ENCODE measurements at regions not wholly inside any gene's neighbourhood (a gene's known extent, or its start where the extent isn't known, plus 50 kb on each side); places are given as distances from the start of the nearest gene placed in this dataset.

- intact Hi-C loops (cut with micrococcal nuclease; ENCODE audit: unreplicated experiment), result no loop called here
- no peak for ATAC-seq
These were observed 328.7 kb downstream of the TCERG1L start for GRCh38 chr10:130982802-130983201.

DNA sequence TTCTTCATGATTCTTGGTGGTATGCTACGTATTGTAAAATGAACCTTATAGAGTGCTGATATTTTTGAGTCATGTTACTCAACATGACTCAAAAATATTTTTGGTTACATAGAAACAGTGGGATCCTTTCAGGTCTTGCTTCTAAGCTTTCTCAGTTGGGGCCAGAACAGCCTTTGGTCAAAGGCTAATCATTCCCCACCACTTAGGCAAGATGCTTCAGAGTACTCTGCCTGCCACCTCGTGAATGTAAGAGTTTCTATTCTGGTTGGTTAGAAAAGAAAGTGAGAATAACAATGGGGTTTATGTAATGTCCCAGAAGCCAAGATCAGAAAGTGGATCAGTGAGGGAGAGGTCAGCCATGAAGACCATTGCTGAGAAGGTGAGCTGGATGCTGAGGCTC, 327.8 kb downstream of the TCERG1L start:
- ChIA-PET POLR2A (no interaction called here), CTCF (interaction anchor here (0.6 kb wide), 1 partner anchor 11 kb away, joined by 3 read pairs; no protein-coding TSS in a partner anchor)
- no TSS peak for BruUV-seq (replicated peaks)
- no peak for DNase-seq (ENCODE audit: low read depth, low spot score)
- TF ChIP-seq SIN3A (IDR thresholded peaks at IDR 0.05; ENCODE audit: borderline replicate concordance, insufficient read depth, low read depth, low read length) (no peak), TCF7L2 (IDR thresholded peaks at IDR 0.05; ENCODE audit: low read depth, low read length) (no peak), POLR2AphosphoS5 (IDR thresholded peaks at IDR 0.05; ENCODE audit: low read depth, low read length) (no peak), CTCF (IDR thresholded peaks at IDR 0.05) (no peak)
- TF ChIP-seq, protein P1, sequence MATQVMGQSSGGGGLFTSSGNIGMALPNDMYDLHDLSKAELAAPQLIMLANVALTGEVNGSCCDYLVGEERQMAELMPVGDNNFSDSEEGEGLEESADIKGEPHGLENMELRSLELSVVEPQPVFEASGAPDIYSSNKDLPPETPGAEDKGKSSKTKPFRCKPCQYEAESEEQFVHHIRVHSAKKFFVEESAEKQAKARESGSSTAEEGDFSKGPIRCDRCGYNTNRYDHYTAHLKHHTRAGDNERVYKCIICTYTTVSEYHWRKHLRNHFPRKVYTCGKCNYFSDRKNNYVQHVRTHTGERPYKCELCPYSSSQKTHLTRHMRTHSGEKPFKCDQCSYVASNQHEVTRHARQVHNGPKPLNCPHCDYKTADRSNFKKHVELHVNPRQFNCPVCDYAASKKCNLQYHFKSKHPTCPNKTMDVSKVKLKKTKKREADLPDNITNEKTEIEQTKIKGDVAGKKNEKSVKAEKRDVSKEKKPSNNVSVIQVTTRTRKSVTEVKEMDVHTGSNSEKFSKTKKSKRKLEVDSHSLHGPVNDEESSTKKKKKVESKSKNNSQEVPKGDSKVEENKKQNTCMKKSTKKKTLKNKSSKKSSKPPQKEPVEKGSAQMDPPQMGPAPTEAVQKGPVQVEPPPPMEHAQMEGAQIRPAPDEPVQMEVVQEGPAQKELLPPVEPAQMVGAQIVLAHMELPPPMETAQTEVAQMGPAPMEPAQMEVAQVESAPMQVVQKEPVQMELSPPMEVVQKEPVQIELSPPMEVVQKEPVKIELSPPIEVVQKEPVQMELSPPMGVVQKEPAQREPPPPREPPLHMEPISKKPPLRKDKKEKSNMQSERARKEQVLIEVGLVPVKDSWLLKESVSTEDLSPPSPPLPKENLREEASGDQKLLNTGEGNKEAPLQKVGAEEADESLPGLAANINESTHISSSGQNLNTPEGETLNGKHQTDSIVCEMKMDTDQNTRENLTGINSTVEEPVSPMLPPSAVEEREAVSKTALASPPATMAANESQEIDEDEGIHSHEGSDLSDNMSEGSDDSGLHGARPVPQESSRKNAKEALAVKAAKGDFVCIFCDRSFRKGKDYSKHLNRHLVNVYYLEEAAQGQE (IDR thresholded peaks at IDR 0.05; ENCODE audit: insufficient read depth in 1 of 2, low read depth in 2 of 2, low read length in 1 of 2), result no peak
- H3K9me3 ChIP-seq (ENCODE audit: control insufficient read depth, insufficient read depth, low read depth, low read length), result no peaks in the 10 kb centered on the region
- ATAC-seq, result no peak
- in situ Hi-C loops (cut with HindIII; ENCODE audit: low pct_unique_long_range_greater_than_20kb, low sequenced_read_pairs) (no loop called here), intact Hi-C loops (cut with micrococcal nuclease; ENCODE audit: unreplicated experiment) (no loop called here)
- H3K4me3 ChIP-seq (ENCODE audit: low read depth in 2 of 2, low read length in 2 of 2), result no peak overlapping the region
- H3K27me3 ChIP-seq (ENCODE audit: control insufficient read depth, insufficient read depth, low read length), result no peaks in the 10 kb centered on the region; the same call in 1 of the 2 replicates
- no peak overlapping the region for H3K27ac ChIP-seq (ENCODE audit: low read length)
- H3K4me1 ChIP-seq (ENCODE audit: control insufficient read depth, insufficient read depth, low read length), result no peaks in the 10 kb centered on the region
- H3K36me3 ChIP-seq (ENCODE audit: control insufficient read depth, insufficient read depth, low read length), result no peaks in the 10 kb centered on the region

More at GRCh38 chr10:130982802-130983201, 328.7 kb downstream of the TCERG1L start:
- Histone ChIP-seq H3K27me3 (ENCODE audit: control insufficient read depth, insufficient read depth, low read length) (no peaks in the 10 kb centered on the region; the same call in 1 of the 2 replicates), H3K4me3 (ENCODE audit: low read depth in 2 of 2, low read length in 2 of 2) (no peak overlapping the region), H3K27ac (ENCODE audit: low read length) (no peak overlapping the region), H3K4me1 (ENCODE audit: control insufficient read depth, insufficient read depth, low read length) (no peaks in the 10 kb centered on the region), H3K9me3 (ENCODE audit: control insufficient read depth, insufficient read depth, low read depth, low read length) (no peaks in the 10 kb centered on the region), H3K36me3 (ENCODE audit: control insufficient read depth, insufficient read depth, low read length) (no peaks in the 10 kb centered on the region)
- no TSS peak for BruUV-seq (replicated peaks)
- ChIA-PET CTCF (no interaction called here), POLR2A (no interaction called here)
- in situ Hi-C loops (cut with HindIII; ENCODE audit: low pct_unique_long_range_greater_than_20kb, low sequenced_read_pairs), result no loop called here
- TF ChIP-seq SIN3A (IDR thresholded peaks at IDR 0.05; ENCODE audit: borderline replicate concordance, insufficient read depth, low read depth, low read length) (no peak), POLR2AphosphoS5 (IDR thresholded peaks at IDR 0.05; ENCODE audit: low read depth, low read length) (no peak), TCF7L2 (IDR thresholded peaks at IDR 0.05; ENCODE audit: low read depth, low read length) (no peak), CTCF (IDR thresholded peaks at IDR 0.05) (no peak)
- TF ChIP-seq, protein P1 (IDR thresholded peaks at IDR 0.05; ENCODE audit: insufficient read depth in 1 of 2, low read depth in 2 of 2, low read length in 1 of 2), result no peak
- no peak for DNase-seq (ENCODE audit: low read depth, low spot score)
